ENCODE measurements at regions not wholly inside any gene's neighbourhood (a gene's known extent, or its start where the extent isn't known, plus 50 kb on each side); places are given as distances from the start of the nearest gene placed in this dataset.

DNA sequence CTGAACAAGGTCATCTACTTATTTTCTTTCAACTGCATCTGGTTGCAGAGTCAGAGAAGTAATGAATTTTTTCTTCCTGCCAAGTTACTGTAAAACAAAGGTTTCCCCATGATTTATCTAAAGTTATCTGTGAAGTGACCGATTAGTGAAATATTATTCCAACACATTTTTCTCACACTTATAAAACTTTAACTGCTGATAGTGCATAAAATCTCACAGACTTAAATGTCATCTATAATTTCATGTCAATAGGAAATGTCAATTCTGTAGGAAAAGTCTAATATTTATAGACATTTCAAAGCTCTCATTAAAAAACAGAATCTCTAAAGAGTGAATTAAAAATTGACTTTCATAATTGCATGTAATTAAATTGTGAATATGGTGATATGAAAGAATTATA lies 397.2 kb downstream of the SLITRK1 start:
- Mint-ChIP-seq H3K4me1 (no peaks in the 10 kb centered on the region), H3K4me3 (no peak overlapping the region), H3K27me3 (no peaks in the 10 kb centered on the region), H3K36me3 (no peaks in the 10 kb centered on the region), H3K27ac (no peak overlapping the region), H3K9me3 (peaks cover 0 to 5% (median under 1%) of the 10 kb centered on the region in 8 donors)
- CTCF ChIA-PET (ENCODE audit: partially characterized antibody): no interaction called here
- H3K9me3 ChIP-seq (ENCODE audit: control insufficient read depth in 1 of 2, low read length in 2 of 2): no peaks in the 10 kb centered on the region
- H3K27me3 ChIP-seq (ENCODE audit: insufficient read depth, low read length): no peaks in the 10 kb centered on the region
- H3K27ac ChIP-seq (ENCODE audit: low read depth, low read length): no peak overlapping the region
- H3K4me1 ChIP-seq (ENCODE audit: insufficient read depth, low read length): no peaks in the 10 kb centered on the region
- POLR2A ChIA-PET (ENCODE audit: partially characterized antibody): no interaction called here
- intact Hi-C loops (cut with micrococcal nuclease): no loop called here
- no peaks in the 10 kb centered on the region for H3K36me3 ChIP-seq (ENCODE audit: insufficient read depth, low read length)
- DNase-seq: no peak
- H3K4me3 ChIP-seq (ENCODE audit: low read length in 2 of 2): no peak overlapping the region

DNA sequence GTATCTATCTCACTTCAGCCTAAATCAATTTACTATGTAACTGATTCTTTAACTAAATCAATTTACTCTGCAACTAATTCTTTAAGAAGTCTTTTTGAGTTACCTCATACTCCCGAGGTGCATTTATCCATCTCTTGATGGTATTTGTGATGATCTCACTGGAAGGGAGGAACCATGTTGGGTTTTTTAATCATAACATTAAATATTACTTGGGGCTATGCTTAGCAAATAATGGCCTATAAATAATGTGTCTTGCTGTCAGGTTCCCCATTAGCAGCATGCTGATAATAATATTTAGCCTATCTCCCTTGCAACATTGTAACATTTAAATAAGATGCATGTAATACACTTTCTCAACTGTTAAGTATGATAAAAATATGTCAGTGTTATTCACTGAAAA lies 411.3 kb downstream of the SLITRK1 start:
- Mint-ChIP-seq H3K4me1 (no peaks in the 10 kb centered on the region), H3K36me3 (no peaks in the 10 kb centered on the region), H3K27me3 (no peaks in the 10 kb centered on the region), H3K27ac (no peak overlapping the region), H3K9me3 (peaks cover 3 to 18% (median 7%) of the 10 kb centered on the region in 8 donors), H3K4me3 (no peak overlapping the region)
- intact Hi-C loops (cut with micrococcal nuclease): no loop called here
- ChIA-PET CTCF (ENCODE audit: partially characterized antibody) (no interaction called here), POLR2A (ENCODE audit: partially characterized antibody) (no interaction called here)
- Histone ChIP-seq H3K4me1 (ENCODE audit: insufficient read depth, low read length) (no peaks in the 10 kb centered on the region), H3K36me3 (ENCODE audit: insufficient read depth, low read length) (no peaks in the 10 kb centered on the region), H3K27me3 (ENCODE audit: insufficient read depth, low read length) (no peaks in the 10 kb centered on the region), H3K4me3 (ENCODE audit: low read length in 2 of 2) (no peak overlapping the region), H3K9me3 (ENCODE audit: control insufficient read depth in 1 of 2, low read length in 2 of 2) (no peaks in the 10 kb centered on the region), H3K27ac (ENCODE audit: low read depth, low read length) (no peak overlapping the region)
- no peak for DNase-seq

DNA sequence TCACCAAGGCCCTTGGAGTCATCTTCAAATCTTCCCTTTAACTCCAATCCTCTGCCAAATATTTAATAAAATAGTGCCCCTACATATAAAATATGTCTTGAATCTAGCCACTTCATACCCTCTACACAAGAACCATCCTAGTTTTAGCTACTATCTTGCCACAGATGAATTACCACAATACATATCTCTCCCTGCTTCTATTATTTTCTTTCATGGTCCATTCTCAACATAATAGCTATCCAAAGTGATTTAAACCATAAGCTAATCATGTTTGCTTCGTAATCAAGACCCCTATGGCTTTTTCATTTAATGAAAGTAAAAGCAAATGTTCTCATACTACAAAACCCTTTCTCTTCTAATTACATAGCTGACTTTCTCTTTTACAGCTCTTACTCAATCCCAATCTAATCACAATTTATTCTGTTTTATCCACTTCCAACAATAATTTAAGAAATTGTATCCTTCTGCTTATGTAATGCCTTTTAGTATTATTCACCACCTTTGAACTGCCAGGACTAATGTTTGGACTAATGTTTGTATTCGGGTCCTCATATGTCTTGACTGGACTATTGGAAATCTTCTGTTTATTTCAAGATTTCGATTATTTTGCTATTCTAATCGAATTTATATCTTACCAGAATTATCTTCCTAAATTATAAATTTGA lies 412.0 kb downstream of the SLITRK1 start:
- no peaks in the 10 kb centered on the region for H3K27me3 Mint-ChIP-seq
- H3K9me3 ChIP-seq (ENCODE audit: control insufficient read depth in 1 of 2, low read length in 2 of 2): no peaks in the 10 kb centered on the region
- no peaks in the 10 kb centered on the region for H3K27me3 ChIP-seq (ENCODE audit: insufficient read depth, low read length)
- no peaks in the 10 kb centered on the region for H3K36me3 ChIP-seq (ENCODE audit: insufficient read depth, low read length)
- no peak overlapping the region for H3K27ac Mint-ChIP-seq
- CTCF ChIA-PET (ENCODE audit: partially characterized antibody): no interaction called here
- no peak overlapping the region for H3K4me3 ChIP-seq (ENCODE audit: low read length in 2 of 2)
- no peak for DNase-seq
- no peaks in the 10 kb centered on the region for H3K4me1 Mint-ChIP-seq
- no peak overlapping the region for H3K4me3 Mint-ChIP-seq
- H3K36me3 Mint-ChIP-seq: no peaks in the 10 kb centered on the region
- no peaks in the 10 kb centered on the region for H3K4me1 ChIP-seq (ENCODE audit: insufficient read depth, low read length)
- H3K27ac ChIP-seq (ENCODE audit: low read depth, low read length): no peak overlapping the region
- intact Hi-C loops (cut with micrococcal nuclease): no loop called here
- peaks cover 3 to 16% (median 7%) of the 10 kb centered on the region in 8 donors for H3K9me3 Mint-ChIP-seq
- POLR2A ChIA-PET (ENCODE audit: partially characterized antibody): no interaction called here

DNA sequence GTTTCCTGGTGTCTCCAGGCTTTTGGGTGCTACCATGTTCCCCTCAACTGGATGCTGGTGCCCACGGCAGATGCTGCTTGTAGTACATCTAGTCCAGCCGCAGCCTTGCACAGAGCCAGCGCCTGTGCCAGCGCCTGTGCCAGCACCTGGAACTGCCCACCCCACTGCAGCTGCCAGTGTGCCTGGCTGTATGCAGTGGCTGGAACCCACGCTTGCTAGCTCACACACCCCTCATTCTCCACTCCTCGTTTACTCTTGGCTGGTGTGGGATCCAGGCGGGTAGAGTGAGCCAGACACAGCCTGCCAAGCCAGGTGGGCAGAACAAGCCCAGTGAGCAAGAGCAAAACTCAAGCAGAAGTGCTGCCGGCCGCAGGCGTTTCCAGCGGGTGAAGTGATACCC lies 428.6 kb downstream of the SLITRK1 start:
- intact Hi-C loops (cut with micrococcal nuclease): no loop called here
- no peak overlapping the region for H3K4me3 Mint-ChIP-seq
- no peak overlapping the region for H3K27ac Mint-ChIP-seq
- ChIA-PET CTCF (ENCODE audit: partially characterized antibody) (no interaction called here), POLR2A (ENCODE audit: partially characterized antibody) (no interaction called here)
- H3K27me3 Mint-ChIP-seq: no peaks in the 10 kb centered on the region
- H3K9me3 Mint-ChIP-seq: peaks cover 0 to 7% (median 2%) of the 10 kb centered on the region in 8 donors
- H3K27me3 ChIP-seq (ENCODE audit: insufficient read depth, low read length): no peaks in the 10 kb centered on the region
- no peaks in the 10 kb centered on the region for H3K4me1 Mint-ChIP-seq
- no peaks in the 10 kb centered on the region for H3K36me3 ChIP-seq (ENCODE audit: insufficient read depth, low read length)
- no peak for DNase-seq
- H3K36me3 Mint-ChIP-seq: no peaks in the 10 kb centered on the region
- no peak overlapping the region for H3K27ac ChIP-seq (ENCODE audit: low read depth, low read length)
- H3K9me3 ChIP-seq (ENCODE audit: control insufficient read depth in 1 of 2, low read length in 2 of 2): no peaks in the 10 kb centered on the region
- no peak overlapping the region for H3K4me3 ChIP-seq (ENCODE audit: low read length in 2 of 2)
- no peaks in the 10 kb centered on the region for H3K4me1 ChIP-seq (ENCODE audit: insufficient read depth, low read length)

DNA sequence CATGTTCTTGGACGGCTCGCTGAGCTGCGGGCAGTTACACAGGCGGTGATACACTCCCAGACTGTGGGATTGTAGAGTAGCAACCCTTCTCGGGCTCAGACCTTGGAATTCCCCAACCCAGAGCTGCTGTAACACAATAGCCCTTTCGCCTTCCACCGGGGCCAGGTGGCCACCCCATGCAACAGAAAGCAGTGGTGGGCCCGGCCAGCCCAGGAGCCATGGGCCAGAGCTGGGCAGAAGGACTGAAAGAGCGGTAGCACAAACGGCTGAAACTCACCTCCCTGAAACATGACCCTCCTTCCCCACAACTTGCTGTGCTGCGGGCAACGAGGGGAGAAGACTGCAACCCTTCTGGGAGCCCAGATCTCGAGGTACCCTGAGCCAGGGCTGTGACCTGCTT lies 429.0 kb downstream of the SLITRK1 start:
- Histone ChIP-seq H3K27me3 (ENCODE audit: insufficient read depth, low read length) (no peaks in the 10 kb centered on the region), H3K36me3 (ENCODE audit: insufficient read depth, low read length) (no peaks in the 10 kb centered on the region), H3K4me1 (ENCODE audit: insufficient read depth, low read length) (no peaks in the 10 kb centered on the region), H3K4me3 (ENCODE audit: low read length in 2 of 2) (no peak overlapping the region), H3K9me3 (ENCODE audit: control insufficient read depth in 1 of 2, low read length in 2 of 2) (no peaks in the 10 kb centered on the region), H3K27ac (ENCODE audit: low read depth, low read length) (no peak overlapping the region)
- no peaks in the 10 kb centered on the region for H3K27me3 Mint-ChIP-seq
- no peak overlapping the region for H3K4me3 Mint-ChIP-seq
- H3K4me1 Mint-ChIP-seq: no peaks in the 10 kb centered on the region
- POLR2A ChIA-PET (ENCODE audit: partially characterized antibody): no interaction called here
- H3K9me3 Mint-ChIP-seq: peaks cover 0 to 7% (median 2%) of the 10 kb centered on the region in 8 donors
- no peak for DNase-seq
- H3K27ac Mint-ChIP-seq: no peak overlapping the region
- CTCF ChIA-PET (ENCODE audit: partially characterized antibody): no interaction called here
- H3K36me3 Mint-ChIP-seq: no peaks in the 10 kb centered on the region
- intact Hi-C loops (cut with micrococcal nuclease): no loop called here

DNA sequence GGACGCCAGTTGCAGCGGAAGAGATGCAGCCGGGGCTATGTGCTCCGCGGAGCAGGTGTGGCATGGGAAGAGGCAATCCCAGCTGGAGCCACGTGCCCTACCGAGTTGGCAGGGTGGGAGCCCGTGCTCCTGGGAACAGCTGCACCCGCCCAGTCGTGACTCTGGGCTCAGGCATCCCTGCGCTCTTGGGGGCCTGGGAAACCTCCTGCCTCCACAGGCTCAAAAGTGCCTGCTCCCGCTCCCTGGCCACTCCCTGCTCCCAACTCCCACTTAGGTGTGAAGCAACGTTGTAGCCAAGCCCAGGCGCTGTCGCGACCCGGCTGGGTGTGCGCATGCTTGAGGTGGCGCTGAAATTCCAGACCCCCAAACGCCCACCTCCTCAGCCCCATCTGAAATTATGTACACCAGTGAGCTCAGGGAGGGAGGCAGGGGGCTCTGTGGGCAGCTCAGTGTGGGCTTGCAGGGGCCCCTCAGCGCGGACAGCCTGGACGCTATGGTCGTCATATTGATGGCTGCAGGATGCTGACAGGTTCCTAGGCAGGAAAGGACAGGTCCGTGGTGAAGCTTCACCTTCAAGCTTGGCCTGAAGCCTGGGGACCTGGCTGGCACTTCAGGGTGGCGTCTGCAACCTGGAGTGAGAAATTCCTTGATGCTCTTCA lies 429.9 kb downstream of the SLITRK1 start:
- Mint-ChIP-seq H3K36me3 (no peaks in the 10 kb centered on the region), H3K27me3 (no peaks in the 10 kb centered on the region), H3K27ac (no peak overlapping the region), H3K4me3 (no peak overlapping the region), H3K9me3 (peaks cover 0 to 7% (median 2%) of the 10 kb centered on the region in 8 donors), H3K4me1 (no peaks in the 10 kb centered on the region)
- Histone ChIP-seq H3K27ac (ENCODE audit: low read depth, low read length) (no peak overlapping the region), H3K4me1 (ENCODE audit: insufficient read depth, low read length) (no peaks in the 10 kb centered on the region), H3K27me3 (ENCODE audit: insufficient read depth, low read length) (no peaks in the 10 kb centered on the region), H3K36me3 (ENCODE audit: insufficient read depth, low read length) (no peaks in the 10 kb centered on the region), H3K4me3 (ENCODE audit: low read length in 2 of 2) (no peak overlapping the region), H3K9me3 (ENCODE audit: control insufficient read depth in 1 of 2, low read length in 2 of 2) (no peaks in the 10 kb centered on the region)
- intact Hi-C loops (cut with micrococcal nuclease): no loop called here
- DNase-seq: no peak
- ChIA-PET POLR2A (ENCODE audit: partially characterized antibody) (no interaction called here), CTCF (ENCODE audit: partially characterized antibody) (no interaction called here)

DNA sequence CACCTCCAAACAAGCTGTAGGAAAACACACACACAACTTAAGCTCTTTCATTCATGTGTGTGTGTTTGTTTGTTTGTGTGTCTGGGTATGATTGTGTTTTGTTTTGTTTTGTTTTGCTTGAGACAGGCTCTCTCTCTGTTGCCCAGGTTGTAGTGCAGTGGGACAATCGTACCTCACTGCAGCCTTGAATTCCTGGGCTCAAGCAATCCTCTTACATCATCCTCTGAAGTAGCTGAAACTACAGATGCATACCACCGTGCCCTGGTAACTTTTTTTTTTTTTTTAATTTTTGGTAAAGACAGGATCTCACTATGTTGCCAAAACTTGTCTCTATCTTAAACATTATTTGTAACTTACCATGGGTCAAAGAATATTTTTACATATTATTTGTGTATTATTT lies 431.7 kb downstream of the SLITRK1 start:
- H3K4me3 ChIP-seq (ENCODE audit: low read length in 2 of 2): no peak overlapping the region
- POLR2A ChIA-PET (ENCODE audit: partially characterized antibody): no interaction called here
- H3K36me3 ChIP-seq (ENCODE audit: insufficient read depth, low read length): no peaks in the 10 kb centered on the region
- no peaks in the 10 kb centered on the region for H3K27me3 Mint-ChIP-seq
- H3K36me3 Mint-ChIP-seq: no peaks in the 10 kb centered on the region
- no peaks in the 10 kb centered on the region for H3K9me3 ChIP-seq (ENCODE audit: control insufficient read depth in 1 of 2, low read length in 2 of 2)
- H3K4me3 Mint-ChIP-seq: no peak overlapping the region
- H3K27me3 ChIP-seq (ENCODE audit: insufficient read depth, low read length): no peaks in the 10 kb centered on the region
- peaks cover 0 to 7% (median 2%) of the 10 kb centered on the region in 8 donors for H3K9me3 Mint-ChIP-seq
- H3K27ac Mint-ChIP-seq: no peak overlapping the region
- intact Hi-C loops (cut with micrococcal nuclease): no loop called here
- no peak for DNase-seq
- no peak overlapping the region for H3K27ac ChIP-seq (ENCODE audit: low read depth, low read length)
- no peaks in the 10 kb centered on the region for H3K4me1 Mint-ChIP-seq
- no peaks in the 10 kb centered on the region for H3K4me1 ChIP-seq (ENCODE audit: insufficient read depth, low read length)
- CTCF ChIA-PET (ENCODE audit: partially characterized antibody): no interaction called here

Measured in CD4-positive, alpha-beta memory T cell (primary cell).